GM18502 (cell line): ENCODE measurements at regions not wholly inside any gene's neighbourhood (a gene's known extent, or its start where the extent isn't known, plus 50 kb on each side); places are given as distances from the start of the nearest gene placed in this dataset.

Source experiments
- ATAC-seq: cut with Tn5 transposase; IDR thresholded peaks from one replicate; pipeline ENCODE4 v1.9.1; 2021; ENCODE audit warnings: mild to moderate bottlenecking; ENCODE audit not compliant: unreplicated experiment, poor library complexity

GRCh38 chr16:13540771-13541170 lies 379.2 kb upstream of the ERCC4 start:
- no peak for ATAC-seq

GRCh38 chr16:13542284-13542683 lies 377.7 kb upstream of the ERCC4 start:
- ATAC-seq: no peak

GRCh38 chr16:13543850-13544249 lies 376.1 kb upstream of the ERCC4 start:
- ATAC-seq: no peak

GRCh38 chr16:13545271-13545670 lies 374.7 kb upstream of the ERCC4 start:
- no peak for ATAC-seq

- no peak for ATAC-seq
These were observed 369.7 kb upstream of the ERCC4 start for GRCh38 chr16:13550254-13550653.

GRCh38 chr16:13552062-13552959 lies 367.6 kb upstream of the ERCC4 start:
- no peak for ATAC-seq

GRCh38 chr16:13552960-13553257 lies 367.0 kb upstream of the ERCC4 start:
- no peak for ATAC-seq

GRCh38 chr16:13553453-13553985 lies 366.4 kb upstream of the ERCC4 start:
- no peak for ATAC-seq

- ATAC-seq: no peak
These were observed 365.9 kb upstream of the ERCC4 start for GRCh38 chr16:13554005-13554404.

GRCh38 chr16:13554643-13555042 lies 365.3 kb upstream of the ERCC4 start:
- ATAC-seq: no peak

GRCh38 chr16:13557418-13557817 lies 362.5 kb upstream of the ERCC4 start:
- ATAC-seq: no peak

GRCh38 chr16:13558752-13559151 lies 361.2 kb upstream of the ERCC4 start:
- no peak for ATAC-seq

GRCh38 chr16:13559624-13560023 lies 360.3 kb upstream of the ERCC4 start:
- no peak for ATAC-seq

GRCh38 chr16:13560151-13560550 lies 359.8 kb upstream of the ERCC4 start:
- no peak for ATAC-seq

GRCh38 chr16:13561291-13562070 lies 358.5 kb upstream of the ERCC4 start:
- ATAC-seq: no peak

- ATAC-seq: no peak
These were observed 351.2 kb upstream of the ERCC4 start for GRCh38 chr16:13568803-13569202.

- ATAC-seq: no peak
These were observed 350.0 kb upstream of the ERCC4 start for GRCh38 chr16:13569986-13570385.

GRCh38 chr16:13571036-13571435 lies 348.9 kb upstream of the ERCC4 start:
- ATAC-seq: no peak

GRCh38 chr16:13573903-13574302 lies 346.1 kb upstream of the ERCC4 start:
- ATAC-seq: no peak

GRCh38 chr16:13586051-13586450 lies 333.9 kb upstream of the ERCC4 start:
- no peak for ATAC-seq

GRCh38 chr16:13587181-13587580 lies 332.8 kb upstream of the ERCC4 start:
- ATAC-seq: no peak
